A549 (cell line): ENCODE measurements at regions not wholly inside any gene's neighbourhood (a gene's known extent, or its start where the extent isn't known, plus 50 kb on each side); places are given as distances from the start of the nearest gene placed in this dataset.

Source experiments
- CTCF ChIP-seq: fragments of >200 bp; sonication (Bioruptor Twin); formaldehyde crosslinking; IDR thresholded peaks from 3 replicates; pipeline ENCODE4 v1.5.1; 2016
- EP300 ChIP-seq, 2 experiments: fragments of >200 bp; sonication (Bioruptor Twin); formaldehyde crosslinking; IDR thresholded peaks; 2 replicates in 1 of 2; 3 replicates in 1 of 2; pipeline ENCODE4 v1.6.1; 2016 to 2017
- MAFK ChIP-seq: fragments of 450-650 bp; IDR thresholded peaks from 2 replicates; pipeline ENCODE4 v1.6.1; 2014; ENCODE audit not compliant: partially characterized antibody
- MAX ChIP-seq: IDR thresholded peaks from 2 replicates; pipeline ENCODE4 v1.6.1; 2012
- POLR2A ChIP-seq: IDR thresholded peaks from 2 replicates; pipeline ENCODE4 v1.6.1; 2012; ENCODE audit warnings: mild to moderate bottlenecking, low read length
- RARB ChIP-seq: fragments of 250-450 bp; sonication (Bioruptor Pico); IDR thresholded peaks from 2 replicates; pipeline ENCODE4 v1.8.0; 2021; ENCODE audit warnings: mild to moderate bottlenecking, moderate library complexity
- SREBF2 ChIP-seq: fragments of 450-650 bp; IDR thresholded peaks from 2 replicates; pipeline ENCODE4 v1.6.1; 2014; ENCODE audit warnings: mild to moderate bottlenecking, moderate library complexity
- USF2 ChIP-seq: fragments of 450-650 bp; IDR thresholded peaks from 2 replicates; pipeline ENCODE4 v1.6.1; 2014; ENCODE audit warnings: antibody characterized with exemption
- ZFP36 ChIP-seq: fragments of 450-650 bp; IDR thresholded peaks from 2 replicates; pipeline ENCODE4 v1.6.1; 2014; ENCODE audit warnings: borderline replicate concordance; ENCODE audit not compliant: partially characterized antibody

GRCh38 chr4:23577398-23577797 lies 312.4 kb downstream of the PPARGC1A start:
- TF ChIP-seq CTCF (no peak), RARB (CRISPR knock-in tag) (no peak), SREBF2 (no peak), USF2 (no peak), EP300 (IDR thresholded peaks at IDR 0.05) (no peak), ZFP36 (no peak), MAX (no peak), POLR2A (no peak), MAFK (no peak)
